RKO (cell line): ENCODE measurements at regions not wholly inside any gene's neighbourhood (a gene's known extent, or its start where the extent isn't known, plus 50 kb on each side); places are given as distances from the start of the nearest gene placed in this dataset.
"Not testable (repeated sequence)": the region's sequence is repeated elsewhere in the genome, so short reads cannot be mapped to it uniquely, and the experiment has no call there.

ENCODE experiments used
- DNase-seq: peaks from one replicate; pipeline ENCODE4 v3.0.0-alpha.2; 2016; ENCODE audit warnings: low spot score

DNA sequence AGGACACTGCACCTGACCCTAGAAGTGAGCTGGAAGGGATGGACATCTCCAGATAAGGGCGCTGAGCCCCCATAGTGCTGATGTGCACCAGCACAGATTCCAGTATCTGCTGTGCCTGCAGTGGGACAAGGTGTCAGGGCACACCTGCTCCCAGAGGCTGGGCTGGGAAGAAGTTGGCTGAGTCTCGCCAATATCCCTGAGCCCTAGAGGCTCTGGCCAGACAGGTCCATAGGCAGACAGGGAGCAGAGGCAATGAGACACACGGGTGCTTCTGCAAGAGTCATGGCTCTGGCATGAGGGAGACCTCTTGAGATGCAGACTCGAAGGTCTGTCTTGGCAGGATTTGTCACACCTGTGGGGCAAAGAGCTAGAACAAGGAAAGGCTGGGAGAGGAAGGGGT, 1321.5 kb downstream of the UQCRFS1 start:
- no peak for DNase-seq

DNA sequence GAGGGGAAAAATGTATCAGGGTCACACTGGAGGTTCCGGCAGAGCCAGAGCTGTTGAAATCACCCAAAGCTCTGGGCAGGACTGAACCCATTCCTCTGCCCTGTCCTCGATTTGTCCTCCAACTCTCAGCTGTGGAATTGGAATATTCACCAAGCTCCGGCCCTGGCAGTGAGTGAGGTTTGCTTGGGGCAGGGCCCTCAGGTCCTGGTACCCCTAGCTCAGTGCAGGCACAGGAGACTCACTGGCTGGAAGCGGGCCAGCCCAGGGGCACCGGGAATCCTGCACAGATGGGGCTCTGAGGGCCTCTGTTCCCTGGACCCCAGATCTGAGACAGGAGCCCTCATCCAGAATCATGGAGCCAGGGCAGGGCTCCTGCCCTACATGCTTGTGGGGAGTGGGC, 1322.3 kb downstream of the UQCRFS1 start:
- no peak for DNase-seq

DNA sequence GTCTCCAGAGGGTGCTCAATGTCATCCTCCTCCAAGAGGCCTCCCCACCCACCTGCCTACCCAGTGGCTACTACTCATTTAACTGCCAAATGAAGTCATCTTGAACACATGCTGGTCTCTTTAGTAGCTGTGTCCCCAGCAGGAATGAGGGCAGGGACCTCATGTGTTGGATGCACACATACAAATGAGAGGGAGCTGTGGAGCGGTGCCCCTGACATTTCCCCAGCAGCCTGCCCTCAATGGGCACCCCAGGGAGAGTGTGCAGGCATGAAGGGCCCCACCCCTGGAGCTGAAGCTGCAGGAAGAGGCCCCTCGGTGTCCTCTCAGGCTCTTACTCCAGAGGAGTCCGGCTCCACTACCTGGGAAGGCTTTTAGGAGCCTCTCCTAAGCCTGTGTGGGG, 1322.7 kb downstream of the UQCRFS1 start:
- no peak for DNase-seq

DNA sequence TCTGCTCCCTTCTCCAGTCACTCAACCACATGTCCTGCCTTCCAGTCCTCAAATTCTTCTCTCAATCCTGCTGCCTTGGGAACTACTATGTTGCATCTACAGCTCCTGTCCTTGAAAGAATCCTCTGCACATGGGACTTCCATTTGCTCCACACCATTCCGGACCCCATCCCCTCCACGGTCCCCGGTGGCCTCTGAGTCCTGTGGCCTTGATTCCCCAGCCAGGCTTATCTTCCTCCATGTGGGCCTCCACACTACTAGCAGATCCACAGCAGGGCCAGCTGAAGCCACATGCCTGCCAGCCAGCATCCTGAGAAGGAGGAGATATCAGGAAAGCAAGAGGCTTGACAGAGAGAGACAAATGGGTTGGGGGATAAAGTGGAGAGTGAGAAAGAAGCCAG, 1323.8 kb downstream of the UQCRFS1 start:
- no peak for DNase-seq

DNA sequence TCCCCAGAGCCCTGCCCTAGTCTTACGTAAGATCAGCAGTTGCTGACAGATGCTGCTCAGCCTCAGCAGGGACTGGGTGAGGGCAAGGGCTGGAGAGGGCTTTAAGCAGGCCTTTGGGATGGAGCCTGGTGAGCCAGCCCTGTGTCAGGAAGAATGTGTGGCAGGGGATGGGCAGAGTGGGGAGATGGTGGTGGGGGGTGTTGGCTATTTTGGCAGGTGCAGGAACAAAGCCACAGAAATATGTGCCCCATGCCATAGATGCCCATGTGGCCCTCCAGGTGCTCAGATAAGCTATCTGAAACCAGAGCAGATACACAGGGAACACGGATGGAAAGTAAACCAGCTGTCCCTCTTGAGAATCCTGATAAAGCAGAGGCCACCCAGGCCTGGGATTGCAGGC, 1325.0 kb downstream of the UQCRFS1 start:
- no peak for DNase-seq

DNA sequence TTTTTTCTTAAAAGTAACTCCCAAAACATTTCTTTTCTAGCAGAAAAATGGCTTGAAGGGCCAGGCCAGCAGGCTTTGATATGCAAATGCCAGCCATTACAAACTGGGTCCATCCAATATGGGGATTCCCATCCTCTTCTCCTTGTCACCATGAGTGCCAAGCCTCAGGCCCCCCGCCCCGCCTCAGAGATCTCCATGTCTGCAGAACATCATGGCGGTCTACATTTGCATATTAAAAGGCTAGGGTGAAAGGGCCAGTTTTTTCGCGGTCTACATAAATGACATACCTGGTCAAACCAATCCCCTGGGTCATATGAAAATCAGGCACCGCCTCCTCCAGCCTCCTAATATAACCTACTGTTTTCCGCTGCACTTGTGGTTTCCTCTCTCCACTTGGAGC, 1327.6 kb downstream of the UQCRFS1 start:
- no peak for DNase-seq

DNA sequence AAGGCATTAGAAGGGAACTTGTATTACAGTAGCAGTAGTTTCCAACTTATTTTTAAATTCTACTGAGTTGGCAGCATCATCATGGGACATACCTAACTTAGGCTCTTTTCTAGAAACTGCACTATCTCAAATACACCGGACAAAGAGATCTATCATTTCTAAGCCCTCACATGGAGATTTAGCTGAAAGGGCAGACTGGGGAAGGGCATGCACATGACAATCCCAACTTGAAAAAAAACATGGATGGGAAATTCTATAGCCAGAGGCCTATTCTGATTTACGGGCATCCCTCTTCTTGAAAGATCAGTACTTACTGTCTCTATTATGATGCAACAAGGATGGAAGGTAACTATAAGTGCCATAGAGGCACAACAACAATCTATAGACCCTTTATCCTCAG, 1328.6 kb downstream of the UQCRFS1 start:
- DNase-seq: no peak

DNA sequence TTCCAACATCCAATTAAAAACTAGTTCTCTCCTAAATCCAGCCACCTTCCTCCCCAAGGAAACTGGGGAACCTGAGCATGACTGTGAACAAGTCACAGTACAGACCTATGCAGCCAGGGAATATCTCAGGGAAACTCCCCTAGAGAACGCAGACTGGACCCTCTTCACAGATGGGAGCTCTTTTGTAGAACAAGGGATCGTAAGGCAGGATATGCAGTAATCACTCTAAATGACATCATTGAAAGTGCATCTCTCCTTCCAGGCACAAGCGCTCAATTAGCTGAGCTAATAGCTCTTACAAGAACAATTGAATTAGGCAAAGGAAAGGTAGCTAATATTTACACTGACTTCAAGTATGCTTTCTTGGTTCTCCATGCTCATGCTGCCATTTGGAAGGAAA, 1331.7 kb downstream of the UQCRFS1 start:
- DNase-seq: no peak

DNA sequence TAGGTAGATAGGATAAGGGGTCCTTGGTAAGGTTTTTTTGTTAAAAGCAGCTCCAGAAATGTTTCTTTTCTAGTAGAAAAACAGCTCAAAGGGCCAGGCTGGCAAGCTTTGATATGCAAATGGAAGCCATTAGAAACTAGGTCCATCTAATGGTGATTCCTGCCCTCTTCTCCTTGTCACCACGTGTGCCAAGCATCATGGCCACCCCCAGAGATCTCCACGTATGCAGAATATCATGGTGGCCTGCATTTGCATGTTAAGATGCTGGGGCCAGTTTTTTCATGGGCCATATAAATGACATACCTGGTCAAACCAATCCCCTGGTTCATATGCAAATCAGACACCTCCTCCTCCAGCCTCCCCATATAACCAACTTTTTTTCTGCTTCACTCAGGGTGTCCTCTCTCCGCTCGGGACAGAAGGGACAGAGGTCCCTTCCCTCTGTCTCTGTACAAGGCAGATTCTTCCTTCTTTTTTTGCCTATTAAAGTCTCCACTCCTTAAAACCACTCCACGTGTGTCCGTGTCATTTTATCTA, 1335.9 kb downstream of the UQCRFS1 start:
- no peak for DNase-seq

DNA sequence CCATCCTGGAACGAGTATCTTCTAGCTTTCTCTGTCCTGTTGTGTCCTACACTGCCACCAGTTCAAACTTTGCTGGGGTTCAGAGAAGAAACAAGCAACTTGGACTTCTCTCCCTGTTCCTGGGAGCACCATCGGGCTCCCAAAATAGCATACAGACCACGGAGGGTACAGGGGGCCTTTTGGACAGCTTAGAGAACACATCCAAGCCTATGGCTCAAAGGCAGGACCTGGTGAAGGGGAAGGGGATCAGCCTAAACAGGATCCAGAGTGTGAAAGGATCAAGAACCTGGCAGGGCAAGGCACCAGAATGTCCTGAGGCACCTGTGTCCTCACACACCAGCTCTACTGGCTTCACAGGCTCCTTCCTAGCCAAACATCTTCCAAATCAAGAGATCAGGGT, 1336.5 kb downstream of the UQCRFS1 start:
- no peak for DNase-seq

DNA sequence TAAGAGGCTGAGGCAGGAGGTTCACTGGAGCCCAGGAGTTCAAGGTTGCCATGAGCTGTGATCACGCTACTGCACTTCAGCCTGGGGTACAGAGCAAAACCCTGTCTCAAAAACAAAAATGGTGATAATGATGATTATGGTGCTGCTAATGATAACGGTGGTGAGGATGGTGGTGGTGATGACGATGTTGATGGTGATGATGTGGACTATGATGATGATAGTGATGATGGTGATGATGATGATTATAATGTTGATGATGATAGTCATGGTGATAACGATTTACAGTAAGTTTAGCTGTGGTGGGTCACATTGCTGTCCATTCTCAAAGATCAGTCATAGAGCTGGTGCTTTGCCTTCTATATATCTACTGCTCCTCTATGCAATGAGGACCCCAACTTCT, 1340.6 kb downstream of the UQCRFS1 start:
- DNase-seq: no peak

DNA sequence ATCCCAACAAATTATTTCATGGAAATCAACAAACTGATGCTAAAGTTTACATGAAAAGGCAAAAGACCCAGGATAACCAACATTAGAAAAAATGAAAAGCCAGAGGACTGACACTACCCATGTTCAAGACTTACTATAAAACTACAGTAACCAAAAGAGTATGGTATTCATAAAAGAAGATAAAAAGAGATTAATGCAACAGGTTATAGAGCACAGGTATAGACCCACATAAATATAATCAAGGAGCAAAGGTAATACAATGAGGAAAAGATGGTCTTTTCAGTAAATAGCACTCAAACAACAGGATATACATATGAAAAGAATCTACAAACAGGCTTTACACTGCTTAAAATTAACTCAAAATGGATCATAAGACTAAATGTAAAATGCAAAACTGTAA, 1342.7 kb downstream of the UQCRFS1 start:
- no peak for DNase-seq

DNA sequence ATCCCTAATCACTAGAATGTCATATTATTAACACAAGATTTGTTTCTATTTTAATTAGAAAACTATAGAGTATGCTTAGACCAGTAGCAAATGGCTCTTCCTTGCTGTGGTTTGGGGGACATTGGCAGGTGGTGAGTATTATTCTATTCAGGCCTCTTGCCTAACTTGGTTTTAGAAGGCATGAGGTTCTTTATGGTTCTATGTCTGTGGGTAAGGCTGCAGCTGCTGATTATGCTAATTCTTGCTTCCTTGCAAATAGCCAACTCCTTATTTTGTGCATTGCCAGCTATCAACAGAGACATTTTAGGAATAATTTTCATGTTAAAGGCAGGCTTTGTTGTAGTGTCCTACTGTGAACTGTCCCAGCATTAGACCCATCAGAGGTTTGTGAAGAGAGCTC, 1344.9 kb downstream of the UQCRFS1 start:
- DNase-seq: no peak

DNA sequence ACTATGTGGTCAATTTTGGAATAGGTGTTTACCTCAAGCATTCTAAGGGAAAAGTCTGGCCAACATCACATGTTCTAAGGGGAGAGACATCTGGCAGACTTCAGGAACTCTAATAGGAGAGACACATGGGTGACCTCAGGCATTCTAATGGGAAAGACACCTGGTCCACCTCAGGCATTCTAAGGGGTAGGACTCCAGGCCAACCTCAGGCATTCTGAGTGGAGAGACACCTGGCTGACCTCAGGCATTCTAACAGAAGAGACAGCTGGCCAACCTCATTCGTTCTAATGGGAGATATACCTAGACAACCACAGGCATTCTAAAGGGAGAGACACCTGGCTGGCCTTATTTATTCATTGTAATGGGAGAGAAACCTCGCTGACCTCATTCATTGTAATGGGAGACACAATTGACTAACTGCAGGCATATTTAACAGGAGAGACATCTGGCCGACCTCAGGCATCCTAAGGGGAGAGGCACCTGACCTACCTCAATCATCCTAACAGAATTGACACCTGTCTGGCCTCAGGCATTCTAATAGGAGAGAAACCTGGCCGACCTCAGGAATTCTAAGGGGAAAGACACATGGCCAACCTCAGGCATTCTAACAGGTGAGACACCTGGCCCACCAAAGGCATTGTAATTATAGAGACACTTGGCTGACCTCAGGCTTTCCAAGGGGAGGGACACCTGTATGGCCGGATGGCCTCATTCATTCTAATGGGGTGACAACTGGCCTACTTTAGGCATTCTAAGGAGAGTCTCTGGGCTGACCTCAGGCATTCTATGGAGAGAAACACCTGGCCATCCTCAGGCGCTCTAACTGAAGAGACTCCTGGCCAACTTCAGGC, 1346.8 kb downstream of the UQCRFS1 start:
- no peak for DNase-seq

DNA sequence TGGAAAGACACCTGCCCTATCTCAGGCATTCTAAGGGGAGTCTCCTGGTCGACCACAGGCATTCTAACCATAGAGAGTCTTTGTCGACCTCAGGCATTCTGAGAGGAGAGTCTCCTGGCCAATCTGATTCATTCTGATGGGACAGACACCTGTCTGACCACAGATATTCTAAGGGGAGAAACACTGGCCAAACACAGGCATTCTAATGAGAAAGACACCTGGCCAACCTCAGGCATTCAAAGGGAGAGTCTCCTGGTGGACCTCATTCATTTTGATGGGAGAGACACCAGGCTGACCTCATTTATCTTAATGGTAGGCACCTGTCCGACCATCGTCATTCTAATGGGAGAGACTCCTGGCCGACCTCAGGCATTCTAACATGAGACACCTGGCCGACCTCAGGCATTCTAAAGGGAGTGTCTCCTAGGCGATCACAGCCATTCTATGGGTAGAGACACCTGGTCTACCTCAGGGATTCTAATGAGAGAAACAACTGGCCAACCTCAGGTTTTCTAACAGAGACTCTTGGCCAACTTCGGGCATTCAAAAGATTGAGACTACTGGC, 1351.5 kb downstream of the UQCRFS1 start:
- no peak for DNase-seq

DNA sequence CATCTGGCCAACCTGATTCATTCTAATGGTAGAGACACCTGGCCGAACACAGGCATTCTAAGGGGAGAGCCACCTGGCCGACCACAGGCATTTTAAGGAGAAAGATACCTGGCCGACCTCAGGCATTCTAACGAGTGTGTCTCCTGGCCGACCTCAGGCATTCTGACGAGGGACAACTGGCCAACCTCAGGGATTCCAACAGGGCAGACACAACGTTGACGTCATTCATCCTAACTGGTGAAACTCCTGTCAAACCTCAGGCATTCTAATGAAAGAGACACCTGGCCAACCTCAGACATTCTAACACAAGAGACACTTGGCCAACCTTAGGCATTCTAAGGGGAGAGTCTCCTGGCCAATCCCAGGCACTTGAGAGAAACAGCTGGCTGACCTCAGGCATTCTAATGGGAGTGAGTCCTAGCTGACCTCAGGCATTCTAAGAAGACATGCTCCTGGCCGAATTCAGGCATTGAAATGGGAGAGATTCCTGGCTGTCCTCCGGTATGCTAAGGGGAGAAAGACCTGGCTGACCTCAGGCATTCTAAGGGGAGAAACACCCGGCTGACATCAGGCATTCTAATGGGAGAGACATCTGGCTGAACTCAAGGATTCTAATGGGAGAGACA, 1352.5 kb downstream of the UQCRFS1 start:
- no peak for DNase-seq

DNA sequence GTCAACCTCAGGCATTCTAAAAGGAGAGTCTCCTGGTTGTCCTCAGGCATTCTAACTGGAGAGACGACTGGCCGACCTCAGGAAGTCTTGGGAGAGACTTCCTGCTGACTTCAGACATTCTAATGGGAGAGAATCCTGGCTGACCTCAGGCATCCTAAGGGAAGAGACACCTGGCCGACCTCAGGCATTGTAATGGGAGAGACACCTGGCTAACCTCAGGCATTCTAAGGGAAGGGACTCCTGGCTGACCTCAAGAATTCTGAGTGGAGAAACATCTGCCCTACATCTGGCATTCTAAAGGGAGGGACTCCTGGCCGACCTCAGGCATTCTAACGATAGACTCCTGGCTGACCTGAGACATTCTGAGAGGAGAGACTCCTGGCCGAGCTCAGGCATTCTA, 1353.3 kb downstream of the UQCRFS1 start:
- DNase-seq: no peak

DNA sequence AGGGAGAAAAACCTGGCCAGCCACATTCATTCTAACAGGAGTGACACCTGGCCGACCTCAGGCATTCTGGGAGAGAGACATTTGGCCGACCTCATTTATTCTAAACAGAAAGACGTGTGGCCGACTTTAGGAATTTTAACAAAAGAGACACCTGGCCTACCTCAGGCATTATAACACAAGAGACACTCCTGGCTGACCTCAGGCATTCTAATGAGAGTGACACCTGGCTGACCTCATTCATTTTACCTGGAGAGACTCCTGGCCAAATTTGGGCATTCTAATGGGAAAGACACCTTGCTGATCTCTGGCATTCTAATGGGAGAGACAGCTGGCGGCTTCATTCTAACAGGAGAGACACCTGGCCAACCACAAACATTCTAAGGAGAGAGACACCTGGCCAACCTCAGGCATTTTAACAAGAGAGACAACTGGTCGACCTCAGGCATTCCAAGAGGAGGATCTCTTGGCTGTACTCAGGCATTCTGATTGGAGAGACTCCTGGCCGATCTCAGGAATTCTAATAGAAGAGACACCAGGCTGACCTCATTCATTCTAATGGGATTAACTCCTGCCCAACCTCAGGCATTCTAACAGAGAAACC, 1353.9 kb downstream of the UQCRFS1 start:
- DNase-seq: no peak

DNA sequence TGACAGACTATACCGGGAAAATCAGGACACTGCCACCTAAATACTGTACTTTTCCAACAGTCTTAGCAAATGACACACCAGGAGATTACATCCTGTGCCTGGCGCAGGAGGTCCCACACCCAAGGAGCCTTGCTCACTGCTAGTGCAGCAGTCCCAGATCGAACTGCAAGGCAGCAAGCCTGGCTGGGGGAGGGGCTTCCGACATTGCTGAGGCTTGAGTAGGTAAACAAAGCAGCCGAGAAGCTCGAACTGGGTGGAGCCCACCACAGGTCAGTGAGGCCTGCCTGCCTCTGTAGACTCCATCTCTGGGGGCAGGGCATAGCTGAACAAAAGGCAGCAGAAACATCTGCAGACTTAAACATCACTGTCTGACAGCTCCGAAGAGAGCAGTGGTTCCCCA, 1360.0 kb downstream of the UQCRFS1 start:
- DNase-seq: not testable (repeated sequence)

DNA sequence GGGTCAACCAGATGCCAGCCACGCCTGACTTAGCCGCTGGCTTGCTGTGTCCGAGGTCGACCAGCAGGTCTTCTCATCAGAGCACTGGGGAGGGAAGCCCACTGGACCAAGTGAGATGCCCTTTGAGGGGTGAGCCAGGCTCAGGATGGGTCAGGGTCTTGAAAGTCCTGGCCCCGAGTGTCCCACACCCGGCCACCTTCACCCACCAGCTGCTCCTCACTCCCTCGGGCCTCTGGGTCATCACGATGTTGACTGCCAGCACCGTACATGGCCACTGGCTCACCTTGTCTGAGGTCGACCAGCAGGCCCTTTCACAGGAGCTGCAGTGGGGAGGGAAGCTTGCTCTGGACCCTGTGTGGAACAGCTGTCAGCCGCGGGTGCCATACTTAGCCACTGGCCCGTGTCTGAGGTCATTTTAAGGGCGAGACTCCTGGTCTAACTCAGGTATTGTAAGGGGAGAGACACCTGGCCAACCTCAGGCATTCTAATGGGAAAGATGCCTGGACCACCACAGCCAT, 1361.3 kb downstream of the UQCRFS1 start:
- DNase-seq: no peak

DNA sequence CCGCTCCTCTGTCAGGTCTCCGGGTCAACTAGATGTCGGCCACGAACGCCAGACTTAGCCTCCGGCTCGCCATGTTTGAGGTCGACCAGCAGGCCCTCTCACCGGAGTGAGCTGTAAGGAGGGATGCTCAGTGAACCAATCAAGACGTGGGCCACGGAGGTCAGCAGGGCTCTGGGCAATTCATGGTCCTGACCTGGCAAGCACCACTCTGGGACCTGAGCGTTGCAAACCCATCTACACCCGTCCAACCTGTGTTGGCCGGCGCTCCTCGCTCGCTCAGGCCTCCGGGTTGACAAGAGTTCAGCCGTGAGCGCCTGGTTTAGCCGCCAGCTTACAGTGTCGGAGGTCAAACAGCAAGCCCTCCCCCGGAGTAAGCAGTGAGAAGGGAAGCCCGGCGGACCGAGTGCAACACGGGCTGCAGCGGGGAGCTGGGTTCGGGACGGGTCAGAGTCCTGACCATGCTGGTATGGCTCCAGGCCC, 1361.9 kb downstream of the UQCRFS1 start:
- DNase-seq: no peak

DNA sequence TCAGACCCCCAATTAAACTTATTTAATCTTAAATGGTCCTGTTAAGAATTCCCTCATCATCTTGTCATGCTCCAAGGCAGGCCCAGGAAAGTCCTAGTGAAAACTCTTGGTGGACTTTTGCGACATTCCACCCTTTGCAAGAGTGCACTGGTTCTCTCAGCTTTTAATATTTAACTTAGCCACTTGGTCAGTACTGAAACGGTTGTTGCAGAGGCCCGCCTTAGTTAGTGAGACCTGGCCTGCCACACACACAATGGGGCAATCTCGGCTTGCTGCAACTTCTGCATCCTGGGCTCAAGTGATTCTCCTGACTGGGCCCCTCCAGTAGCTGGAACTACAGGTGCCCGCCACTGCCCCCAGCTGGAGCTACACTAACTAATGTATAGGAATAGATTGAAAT, 1366.0 kb downstream of the UQCRFS1 start:
- DNase-seq: no peak
